Stimulated activated CD4-positive, alpha-beta T cell treated with anti-CD3 and anti-CD28 coated beads, Interleukin-12 subunit alpha, Interleukin-12 subunit beta, amount 100 ng/mL, for 48 hours (primary cell): ENCODE measurements at regions not wholly inside any gene's neighbourhood (a gene's known extent, or its start where the extent isn't known, plus 50 kb on each side); places are given as distances from the start of the nearest gene placed in this dataset.

ENCODE experiments used
- DNase-seq, 3 donors: peaks; one replicate each; pipeline ENCODE4 v3.0.0-alpha.2; 2020; ENCODE audit warnings: low read depth in 2 of 3, low spot score in 1 of 3

DNA sequence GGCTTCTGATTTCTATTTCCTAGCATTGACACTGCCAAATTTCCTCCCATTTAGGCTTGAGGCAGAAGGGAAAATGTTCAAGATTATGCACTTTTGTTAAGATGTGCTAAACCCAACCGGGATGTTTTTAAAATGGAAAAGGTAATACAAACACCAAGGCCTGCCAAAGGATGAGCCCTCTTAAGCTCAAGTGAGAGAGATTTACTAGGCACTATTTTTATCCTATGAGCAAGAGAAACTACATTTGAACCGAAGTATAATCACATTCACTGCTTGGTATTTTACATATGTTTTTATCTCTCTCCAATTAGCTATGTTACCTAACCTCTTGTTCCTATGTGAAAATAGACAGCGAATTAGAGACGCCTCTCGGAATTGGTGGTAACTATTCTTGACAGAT lies 295.8 kb downstream of the GABRB3 start:
- no peak for DNase-seq

DNA sequence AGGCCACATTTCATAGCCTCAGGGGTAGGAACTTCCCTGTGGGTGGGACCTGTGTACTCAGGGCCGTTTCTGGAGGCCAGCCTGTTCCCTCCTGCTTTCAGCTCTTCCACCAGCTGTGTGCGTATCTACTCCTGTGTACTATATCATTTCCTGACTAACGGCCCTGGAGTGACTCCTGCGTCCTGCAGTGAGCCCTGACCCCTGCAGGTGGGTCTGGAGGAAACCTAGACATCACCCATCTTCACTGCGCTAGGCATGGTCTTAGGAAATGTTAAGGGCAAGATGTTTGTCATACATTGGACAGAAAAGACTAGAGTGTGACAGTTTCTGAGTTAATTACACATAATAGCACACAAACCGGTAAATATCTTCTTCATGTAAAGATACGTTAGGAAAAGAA lies 297.3 kb downstream of the GABRB3 start:
- no peak for DNase-seq

DNA sequence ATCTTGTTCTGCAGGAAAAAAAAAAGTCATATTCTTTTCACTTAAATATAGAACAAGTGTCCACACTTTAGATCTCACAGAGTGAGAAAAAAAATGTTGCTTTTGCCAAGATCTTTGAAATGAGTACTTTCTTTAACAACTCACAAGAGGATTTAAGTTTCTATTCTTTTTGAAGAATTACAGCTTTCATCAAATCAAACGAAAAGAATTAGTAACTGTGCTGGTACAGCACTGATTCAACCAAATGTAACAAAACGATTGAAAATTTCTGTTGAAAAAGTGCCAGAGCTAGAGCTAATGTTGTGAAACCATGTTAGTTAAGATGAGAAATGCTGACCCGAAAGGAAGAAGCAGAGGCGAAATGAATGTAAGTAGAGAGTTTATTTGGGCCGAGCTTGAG lies 300.2 kb downstream of the GABRB3 start:
- DNase-seq: no peak

DNA sequence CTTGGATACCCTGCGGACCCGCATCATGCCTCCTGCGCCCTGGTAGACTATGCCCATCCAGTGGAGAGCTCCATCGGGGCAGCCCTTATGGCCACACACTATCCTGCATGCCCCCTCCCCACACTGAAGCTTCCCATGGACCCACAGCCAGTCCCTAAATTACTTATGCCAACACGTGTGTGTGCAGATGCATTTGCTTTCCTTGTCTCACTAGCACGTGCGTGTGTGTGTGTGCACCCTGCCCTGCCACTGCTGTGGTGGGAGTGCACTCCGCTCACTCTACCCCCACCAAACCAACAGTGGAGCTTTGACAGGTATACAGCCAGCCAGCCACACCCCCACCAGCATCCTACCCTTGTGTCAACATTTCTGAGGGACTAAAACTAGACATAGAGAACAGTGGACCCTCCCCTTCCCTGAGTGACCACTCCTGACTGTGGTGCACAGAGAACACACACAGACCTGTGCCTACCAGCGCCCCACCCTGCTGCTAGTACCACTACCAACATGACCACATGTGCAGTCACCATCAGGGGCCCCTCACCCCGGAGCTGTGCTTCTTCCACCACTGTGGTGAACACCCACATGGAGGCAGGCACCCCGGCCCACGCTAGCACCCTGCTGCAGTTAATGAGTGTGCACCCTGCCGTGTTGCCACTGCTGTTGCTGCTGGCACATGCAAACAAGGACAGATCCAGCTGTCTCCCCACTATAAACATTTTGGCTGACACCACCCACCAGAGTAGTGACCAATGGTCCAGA lies 310.8 kb downstream of the GABRB3 start:
- no peak for DNase-seq

DNA sequence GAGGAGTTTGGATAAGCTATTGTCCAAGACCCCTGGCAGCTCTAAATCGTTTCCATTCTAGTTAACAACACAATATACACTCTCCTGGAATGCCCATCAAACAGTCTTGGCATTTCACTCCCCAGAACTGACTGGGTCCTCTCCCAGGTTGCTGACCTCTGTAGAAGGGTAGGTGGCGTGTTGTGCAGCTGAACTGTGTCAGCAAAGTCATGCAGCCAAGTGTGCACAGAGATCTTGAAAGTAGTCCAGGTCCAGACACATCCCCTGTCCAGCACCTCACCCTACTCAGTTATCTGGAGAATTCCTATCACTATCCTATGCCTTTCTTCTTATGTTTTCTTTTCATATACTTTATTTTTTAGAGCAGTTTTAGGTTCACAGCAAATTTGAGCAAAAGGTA lies 312.7 kb downstream of the GABRB3 start:
- DNase-seq: no peak

DNA sequence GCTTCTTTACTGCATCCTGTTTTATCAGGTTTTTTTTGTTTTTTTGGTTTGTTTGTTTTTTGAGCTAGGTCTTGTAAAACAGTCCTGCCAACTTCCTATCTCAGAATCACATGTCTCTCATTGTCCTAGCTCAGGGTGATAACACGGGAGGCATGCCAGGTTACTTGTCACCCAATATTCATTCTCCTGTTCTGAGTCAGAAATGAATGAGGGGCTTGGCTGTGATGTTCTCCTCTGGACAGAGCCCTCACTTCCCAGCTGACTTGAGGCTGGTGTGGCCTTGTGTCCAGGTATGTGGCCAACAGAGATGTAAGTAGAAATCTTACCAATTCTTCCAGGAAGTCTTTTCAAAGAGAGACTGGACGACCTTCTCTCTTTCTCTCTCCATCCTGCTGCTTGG lies 317.0 kb downstream of the GABRB3 start:
- no peak for DNase-seq

DNA sequence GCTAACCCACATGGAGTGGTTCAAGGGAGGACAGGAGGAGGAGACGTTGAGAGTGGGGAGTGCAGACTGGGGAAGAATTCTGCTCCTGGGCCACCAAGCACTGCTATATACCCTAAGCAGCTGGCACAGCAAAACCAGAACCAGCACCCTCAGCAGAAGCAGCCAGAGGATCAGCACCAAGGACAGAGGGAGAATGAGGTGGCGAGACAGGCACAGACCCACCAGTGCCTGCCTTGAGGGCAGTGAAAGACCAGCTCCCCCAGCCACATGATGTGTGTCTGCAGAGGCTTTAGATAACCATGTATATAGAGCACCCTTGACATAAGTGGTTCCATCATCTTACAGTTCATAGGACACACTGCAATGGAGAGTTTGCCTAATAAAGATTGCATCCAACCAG lies 319.0 kb downstream of the GABRB3 start:
- DNase-seq: no peak

DNA sequence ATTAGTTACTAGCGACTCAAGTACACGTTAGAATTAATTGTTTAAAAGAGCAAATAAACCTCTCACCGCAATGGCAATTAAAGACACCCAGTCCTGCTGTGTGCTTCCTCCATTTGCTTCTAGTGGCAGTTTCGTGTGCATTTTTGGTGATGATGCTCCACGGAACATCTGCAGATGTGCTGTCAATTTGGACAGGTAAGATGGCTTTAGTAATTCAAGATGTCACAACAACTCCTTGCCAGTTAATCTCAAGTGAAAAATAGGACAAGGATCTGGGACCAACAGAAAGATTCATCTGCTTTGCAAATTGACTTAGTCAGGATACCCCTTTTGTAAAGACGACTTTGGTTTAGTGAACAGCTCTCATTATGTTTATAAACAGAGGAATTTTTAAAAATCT lies 320.9 kb downstream of the GABRB3 start:
- DNase-seq: no peak

DNA sequence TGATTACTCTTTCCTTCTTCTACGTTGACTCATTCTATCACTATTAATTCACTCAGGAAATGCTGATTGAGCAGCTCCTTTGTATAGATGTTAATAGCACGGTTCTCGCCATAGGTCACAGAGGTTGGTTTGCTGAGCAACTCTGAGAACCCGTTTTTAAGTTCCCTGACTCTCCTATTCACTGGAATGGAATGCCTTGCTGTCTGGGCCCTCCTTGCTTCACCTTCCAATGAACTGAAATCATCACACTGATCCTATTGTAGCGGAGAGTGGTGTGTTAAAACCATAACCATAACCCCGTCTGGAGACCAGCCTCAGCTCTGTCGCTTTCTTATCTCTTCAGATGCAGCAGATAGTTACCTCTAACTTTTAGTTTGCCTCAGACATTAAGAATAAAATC lies 323.6 kb downstream of the GABRB3 start:
- no peak for DNase-seq

DNA sequence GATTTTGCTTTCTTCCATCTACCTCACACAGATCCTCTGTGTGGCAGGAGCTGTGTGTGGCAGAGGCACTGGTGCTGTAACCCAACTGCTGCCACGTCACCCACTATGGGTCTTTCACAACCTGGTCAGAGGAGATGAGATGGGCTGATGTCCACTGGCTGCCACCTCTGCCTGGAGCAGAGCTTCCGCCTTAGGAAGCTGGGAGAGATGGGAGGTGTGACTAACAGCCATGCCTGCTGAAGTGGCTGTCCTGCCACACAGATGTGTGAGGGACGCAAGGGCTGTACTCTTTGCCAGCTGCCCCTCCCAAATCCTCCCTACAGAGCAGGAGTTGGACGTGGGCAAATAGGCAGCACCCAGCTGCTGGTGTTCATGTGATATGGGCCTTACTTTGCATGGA lies 329.5 kb downstream of the GABRB3 start:
- no peak for DNase-seq

DNA sequence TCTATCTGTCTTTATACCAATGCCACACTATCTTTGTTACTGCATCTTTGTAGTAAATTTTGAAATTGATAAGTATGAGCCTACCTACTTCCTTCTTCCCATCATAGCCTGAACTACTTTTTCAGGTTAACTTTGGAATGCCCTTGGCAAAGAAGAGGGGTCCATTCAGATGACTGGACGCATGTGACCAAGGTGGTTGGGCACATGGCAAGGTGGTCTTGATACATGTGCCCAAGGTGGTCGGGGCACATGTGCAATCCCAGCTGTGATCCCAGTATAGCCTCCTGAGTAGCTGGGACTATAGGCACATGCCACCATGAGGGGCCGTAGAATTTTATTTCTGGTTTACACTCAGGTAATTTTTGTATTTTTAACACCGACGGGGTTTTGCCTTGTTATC lies 330.2 kb downstream of the GABRB3 start:
- DNase-seq: no peak

DNA sequence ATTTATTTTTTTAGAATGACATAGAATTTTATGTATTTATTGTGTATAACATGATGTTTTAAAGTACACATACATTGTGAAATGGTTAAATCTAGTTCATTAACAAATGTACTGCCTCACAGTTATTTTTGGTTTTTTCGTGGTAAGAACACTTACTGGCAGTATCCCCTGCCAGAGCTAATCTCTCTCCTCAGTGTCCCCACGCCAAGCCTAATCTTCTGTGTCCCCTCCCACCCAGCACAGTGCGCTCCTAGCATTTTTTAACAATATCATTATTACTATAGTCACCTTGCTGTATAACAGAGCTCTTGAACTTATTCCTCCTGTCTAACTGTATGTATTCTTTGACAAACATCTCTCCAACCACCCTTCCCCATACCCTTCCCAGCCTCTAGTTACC lies 333.2 kb downstream of the GABRB3 start:
- no peak for DNase-seq

DNA sequence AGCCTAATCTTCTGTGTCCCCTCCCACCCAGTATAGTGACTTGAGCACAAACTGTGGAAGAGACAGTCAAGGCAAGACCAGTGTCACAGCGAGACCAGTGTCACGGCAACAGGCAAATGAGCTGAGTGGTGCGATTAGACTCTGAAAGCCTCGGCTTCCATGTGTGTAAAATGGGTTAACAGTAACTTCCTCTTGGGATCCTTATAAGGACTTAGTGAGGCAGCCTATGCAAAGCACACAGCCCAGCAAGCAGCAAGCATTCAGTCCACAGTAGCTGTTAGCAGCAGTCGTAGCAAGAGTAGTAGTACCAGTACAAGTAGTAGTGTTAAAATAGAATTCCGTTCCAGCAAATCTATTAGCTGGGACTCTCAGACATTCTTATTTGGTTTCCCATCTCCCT lies 334.1 kb downstream of the GABRB3 start:
- no peak for DNase-seq

DNA sequence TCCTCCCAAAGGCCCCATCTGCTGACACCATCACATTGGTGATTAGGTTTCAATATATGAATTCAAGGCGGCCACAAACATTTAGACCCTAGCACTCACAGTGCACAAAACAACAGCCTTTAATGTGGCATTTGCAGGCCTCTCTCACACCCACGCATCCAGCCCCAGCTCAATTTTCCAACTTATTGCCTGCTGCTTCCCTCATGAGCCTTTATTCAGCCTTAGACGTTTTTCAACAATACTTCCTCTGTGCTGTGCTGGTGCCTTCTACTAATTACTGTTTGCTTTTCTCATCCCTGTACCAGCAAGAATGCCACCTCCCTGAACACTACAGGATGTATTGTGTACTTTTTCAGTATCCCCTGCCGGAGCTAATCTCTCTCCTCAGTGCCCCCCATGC lies 334.6 kb downstream of the GABRB3 start:
- DNase-seq: no peak

DNA sequence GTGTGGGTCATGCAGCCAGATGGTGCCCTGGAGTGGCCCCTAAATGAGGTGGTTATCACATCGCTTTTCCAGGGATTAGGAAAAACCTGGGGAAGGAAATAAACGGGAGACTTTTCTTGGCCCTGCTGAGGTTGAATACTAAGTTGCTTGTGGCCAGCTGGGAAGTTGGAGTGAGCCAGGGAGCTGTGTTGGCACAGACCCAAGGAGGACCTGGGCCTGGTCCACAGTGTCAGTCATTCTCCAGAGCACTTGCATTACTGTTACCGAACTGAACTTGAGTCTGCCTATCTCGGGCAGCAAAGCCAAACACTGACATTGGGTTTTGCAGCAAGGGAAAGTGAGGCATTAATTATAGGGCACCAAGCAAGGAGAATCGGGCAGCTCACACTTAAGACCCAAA lies 339.0 kb downstream of the GABRB3 start:
- DNase-seq: no peak

DNA sequence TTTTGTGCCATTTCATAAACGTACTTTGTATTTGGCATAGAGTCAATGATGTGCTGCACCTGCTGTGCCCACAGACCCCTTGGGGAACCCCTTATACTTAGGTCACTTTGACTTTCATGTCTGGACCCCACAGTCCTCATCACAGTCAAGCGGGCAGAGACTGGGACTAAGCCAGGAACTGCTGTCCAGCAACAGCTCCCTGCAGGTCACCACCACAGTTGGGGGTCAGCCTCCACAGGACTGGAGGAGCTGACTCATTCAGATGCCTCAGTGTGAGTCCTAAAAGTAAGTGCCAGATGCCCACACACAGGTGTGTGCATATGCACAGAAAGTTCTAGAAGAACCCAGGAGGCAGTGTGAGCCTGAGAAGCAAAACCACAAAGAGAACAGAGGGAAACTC lies 339.8 kb downstream of the GABRB3 start:
- DNase-seq: no peak

DNA sequence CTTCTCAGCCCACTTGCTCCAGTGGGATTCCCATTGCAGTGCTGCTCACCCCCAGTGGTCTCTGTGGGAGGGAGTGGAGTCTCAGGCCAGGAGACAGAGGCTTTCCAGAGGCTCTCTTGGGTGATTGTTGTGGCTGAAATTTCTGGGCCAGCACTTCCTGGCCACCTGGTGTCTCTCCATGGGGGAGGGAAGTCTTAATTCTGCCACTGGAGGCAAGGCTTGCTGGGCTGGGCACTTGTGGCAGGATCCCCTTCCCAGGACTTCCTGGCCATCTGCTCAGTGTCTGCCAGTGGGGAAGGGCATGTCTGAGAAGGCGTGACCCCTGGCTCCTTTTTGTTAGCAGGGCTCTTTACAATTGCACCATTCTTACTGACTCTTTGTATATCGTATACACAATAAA lies 351.8 kb downstream of the GABRB3 start:
- DNase-seq: no peak

DNA sequence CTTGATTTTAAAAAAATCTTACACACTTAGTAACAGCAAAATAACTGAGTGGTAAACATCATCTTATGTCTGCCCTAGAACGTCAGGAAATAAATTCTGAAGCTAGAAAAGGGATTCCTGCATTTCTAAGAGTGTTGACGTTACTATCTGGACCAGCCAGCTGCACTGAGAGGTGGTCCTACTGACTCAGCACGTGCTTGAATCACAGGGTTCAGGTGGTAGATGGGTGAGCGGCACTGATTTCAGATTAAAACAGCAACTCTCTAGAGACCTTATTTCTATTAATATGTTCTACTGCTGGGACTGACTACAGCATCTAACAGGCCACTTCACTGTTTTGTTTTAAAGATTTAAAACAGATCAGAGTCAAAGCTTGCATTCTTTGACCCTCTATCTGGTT lies 377.2 kb downstream of the GABRB3 start:
- DNase-seq: no peak

DNA sequence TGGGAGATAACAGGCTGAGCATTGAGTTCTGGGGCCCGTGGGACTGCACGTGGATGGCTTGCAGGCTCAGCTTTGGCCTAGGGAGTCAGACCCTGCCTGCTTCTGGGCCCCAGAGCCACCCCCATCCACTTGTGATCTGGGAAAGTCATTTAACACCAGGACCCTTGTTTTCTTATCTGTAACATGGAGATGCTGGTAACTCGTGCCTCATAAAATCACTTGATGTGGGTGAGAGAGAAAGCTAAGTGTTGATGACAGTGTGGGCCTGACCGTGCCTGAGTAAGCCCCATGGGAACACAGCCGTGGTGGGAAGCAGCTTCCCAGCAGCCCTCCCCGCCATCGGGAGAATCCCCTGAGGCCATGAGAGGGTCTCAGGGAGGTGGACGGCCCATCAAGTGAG lies 378.1 kb downstream of the GABRB3 start:
- DNase-seq: no peak

DNA sequence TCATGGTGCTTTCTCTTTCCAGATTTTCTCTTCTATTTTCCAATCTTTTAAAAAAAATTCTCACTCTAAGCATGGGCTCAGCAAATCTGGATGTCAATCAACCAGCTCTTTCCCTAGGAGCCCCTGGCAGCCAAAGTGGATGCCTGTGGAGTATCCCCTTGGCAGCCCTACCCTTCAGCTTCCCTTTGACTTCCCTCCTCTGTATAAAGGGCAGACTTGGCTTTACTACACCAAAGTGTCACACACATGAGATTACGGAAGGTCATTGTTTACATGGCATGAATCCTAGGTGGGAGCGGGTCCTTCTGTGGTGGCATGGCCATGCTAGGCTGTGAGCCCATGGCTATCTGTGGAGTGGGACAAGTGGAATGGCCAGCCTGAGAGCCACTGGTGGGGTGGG lies 379.9 kb downstream of the GABRB3 start:
- no peak for DNase-seq

DNA sequence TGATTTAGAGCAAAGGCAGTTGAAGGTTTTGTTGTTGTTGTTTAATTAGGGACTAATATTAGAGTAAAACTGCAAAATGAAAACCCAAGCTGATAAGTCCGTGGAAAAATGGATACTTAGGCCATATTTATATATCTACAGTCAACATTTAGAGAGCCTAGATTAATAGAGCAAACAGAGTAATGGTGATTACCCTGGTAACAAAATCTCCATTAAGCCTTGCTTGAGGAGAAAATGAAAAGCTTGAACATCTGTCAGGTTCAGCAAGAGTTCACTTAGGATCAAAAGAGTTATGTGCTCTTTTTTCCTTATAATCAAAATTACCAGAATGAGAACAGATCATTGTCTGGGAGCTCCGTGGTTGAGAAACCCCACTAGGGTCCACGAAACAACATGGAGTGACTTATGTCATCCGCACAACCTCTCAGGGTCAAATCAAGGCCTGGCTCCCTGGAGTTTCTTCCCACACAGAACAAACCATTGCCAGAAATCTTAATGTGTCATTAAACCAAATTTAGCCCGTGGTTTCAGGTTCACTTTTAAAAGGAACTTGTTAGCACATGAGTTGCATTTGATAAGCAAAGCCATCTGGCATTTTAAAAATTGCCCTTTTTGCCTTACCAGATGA lies 381.2 kb downstream of the GABRB3 start:
- DNase-seq: no peak

DNA sequence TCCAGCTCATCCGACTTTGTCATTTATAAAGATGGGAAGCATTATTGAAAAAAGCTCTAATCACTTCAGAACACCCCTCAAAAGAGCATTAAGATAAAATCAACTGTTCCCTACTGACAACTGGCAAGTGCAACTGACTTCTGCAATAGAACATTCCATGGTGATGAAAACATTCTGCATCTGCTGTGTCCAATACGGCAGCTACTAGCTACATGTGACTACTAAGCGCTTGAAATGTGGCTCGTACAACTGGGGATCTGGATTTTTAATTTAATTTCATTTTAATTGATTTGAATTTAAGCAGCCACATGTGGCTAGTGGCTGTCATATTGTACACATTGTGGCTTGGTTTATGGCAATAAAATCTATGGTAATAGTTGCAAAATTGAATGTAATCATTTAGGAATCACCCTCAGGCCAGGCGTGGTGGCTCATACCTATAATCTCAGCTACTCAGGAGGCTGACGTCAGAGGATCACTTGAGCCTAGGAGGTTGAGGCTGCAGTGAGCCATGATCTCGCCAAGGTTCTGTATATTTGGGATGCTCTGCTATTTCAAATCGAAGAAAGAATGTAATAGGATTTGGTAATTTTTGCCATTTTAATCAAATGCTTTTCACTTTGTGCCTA lies 390.3 kb downstream of the GABRB3 start:
- DNase-seq: no peak

DNA sequence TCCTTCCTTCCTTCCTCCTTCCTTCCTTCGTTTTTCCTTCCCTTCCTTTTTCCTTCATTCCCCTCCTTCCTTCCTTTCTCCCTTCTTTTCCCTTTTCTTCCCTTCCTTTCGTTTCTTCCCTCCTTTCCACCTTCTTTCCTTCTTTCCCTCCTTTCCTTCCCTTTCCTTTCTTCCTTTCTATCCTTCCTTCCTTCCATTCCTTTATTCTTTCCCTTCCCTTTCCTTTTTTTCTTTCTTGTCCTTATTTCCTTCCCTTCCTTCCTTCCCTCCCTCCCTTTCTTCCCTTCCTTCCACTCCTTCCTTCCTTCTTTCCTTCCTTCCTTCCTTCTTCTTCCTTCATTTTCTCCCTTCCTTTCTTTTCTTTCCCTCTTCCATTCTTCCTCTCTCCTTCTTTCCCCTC lies 394.6 kb downstream of the GABRB3 start:
- no peak for DNase-seq
